Glomerular visceral epithelial cell (primary cell): ENCODE measurements at regions not wholly inside any gene's neighbourhood (a gene's known extent, or its start where the extent isn't known, plus 50 kb on each side); places are given as distances from the start of the nearest gene placed in this dataset.
A peak's percentile ranks its signal among the peaks of the same experiment; 100 is the strongest.

ENCODE experiments used
- DNase-seq: peaks from one replicate; pipeline ENCODE4 v3.0.0-alpha.2; 2016; ENCODE audit errors: extremely low spot score

GRCh38 chr9:99436616-99437015 lies 214.5 kb downstream of the SEC61B start:
- DNase-seq, result no peak

- DNase-seq, result no peak
These were observed 215.1 kb downstream of the SEC61B start for GRCh38 chr9:99437145-99437544.

GRCh38 chr9:99438596-99438995 lies 216.5 kb downstream of the SEC61B start:
- no peak for DNase-seq

- no peak for DNase-seq
These were observed 219.7 kb downstream of the SEC61B start for GRCh38 chr9:99441829-99442228.

- DNase-seq, result peak; percentile 77
These were observed 223.3 kb downstream of the SEC61B start for GRCh38 chr9:99445371-99445891.

- DNase-seq, result no peak
These were observed 223.8 kb downstream of the SEC61B start for GRCh38 chr9:99445920-99446319.

- no peak for DNase-seq
These were observed 225.9 kb downstream of the SEC61B start for GRCh38 chr9:99447951-99448350.

- DNase-seq, result no peak
These were observed 227.6 kb downstream of the SEC61B start for GRCh38 chr9:99449726-99450125.

- no peak for DNase-seq
These were observed 229.1 kb downstream of the SEC61B start for GRCh38 chr9:99451112-99451606.

GRCh38 chr9:99457406-99457805 lies 235.3 kb downstream of the SEC61B start:
- no peak for DNase-seq

- no peak for DNase-seq
These were observed 235.9 kb downstream of the SEC61B start for GRCh38 chr9:99457981-99458380.

- DNase-seq, result no peak
These were observed 237.8 kb downstream of the SEC61B start for GRCh38 chr9:99459919-99460318.

GRCh38 chr9:99463131-99463530 lies 241.0 kb downstream of the SEC61B start:
- DNase-seq, result no peak

- DNase-seq, result no peak
These were observed 242.5 kb downstream of the SEC61B start for GRCh38 chr9:99464568-99464967.

- no peak for DNase-seq
These were observed 243.3 kb downstream of the SEC61B start for GRCh38 chr9:99465231-99465907.

- no peak for DNase-seq
These were observed 244.0 kb downstream of the SEC61B start for GRCh38 chr9:99466104-99466503.

GRCh38 chr9:99466781-99467180 lies 244.7 kb downstream of the SEC61B start:
- no peak for DNase-seq

- DNase-seq, result no peak
These were observed 249.0 kb downstream of the SEC61B start for GRCh38 chr9:99471033-99471432.

- no peak for DNase-seq
These were observed 250.3 kb downstream of the SEC61B start for GRCh38 chr9:99472240-99472915.

GRCh38 chr9:99472916-99473245 lies 250.8 kb downstream of the SEC61B start:
- DNase-seq, result no peak

GRCh38 chr9:99474186-99474585 lies 252.1 kb downstream of the SEC61B start:
- no peak for DNase-seq

GRCh38 chr9:99475401-99476065 lies 253.5 kb downstream of the SEC61B start:
- DNase-seq, result no peak
